ENCODE measurements at regions not wholly inside any gene's neighbourhood (a gene's known extent, or its start where the extent isn't known, plus 50 kb on each side); places are given as distances from the start of the nearest gene placed in this dataset.

DNA sequence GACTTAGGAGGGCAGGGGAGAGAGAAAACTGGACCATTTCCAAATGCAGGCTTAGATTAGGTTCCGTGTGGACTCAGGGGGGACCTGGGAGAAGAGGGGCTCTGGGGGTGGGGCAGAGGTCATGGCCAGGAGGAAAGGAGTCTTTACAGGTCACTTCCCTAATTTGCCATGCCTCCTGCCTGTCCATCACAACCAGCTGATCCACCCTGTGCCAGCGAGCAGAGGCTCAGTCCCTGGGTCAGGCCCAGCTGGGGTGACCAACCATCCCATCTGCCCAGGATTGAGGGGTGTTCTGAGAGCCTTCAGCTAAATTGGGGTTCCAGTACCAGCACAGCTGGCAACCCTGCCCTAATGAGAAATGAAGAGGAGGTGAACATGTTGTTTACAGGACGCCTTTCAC is 84.6 kb upstream of the CACUL1 start:
- TF ChIP-seq GATA2 (IDR thresholded peaks at IDR 0.05; ENCODE audit: low read depth, low read length) (no peak), GATA3 (IDR thresholded peaks at IDR 0.05; ENCODE audit: low read depth, low read length) (no peak)

Data from SH-SY5Y (cell line).